Renal pelvis (tissue), 1 donor: ENCODE measurements at regions not wholly inside any gene's neighbourhood (a gene's known extent, or its start where the extent isn't known, plus 50 kb on each side); places are given as distances from the start of the nearest gene placed in this dataset.

Source experiments
- DNase-seq: peaks from one replicate; pipeline ENCODE4 v3.0.0-alpha.2; 2013

GRCh38 chr11:109267293-109268095 is 154.5 kb upstream of the C11orf87 start:
- DNase-seq: no peak

GRCh38 chr11:109275931-109276330 is 146.1 kb upstream of the C11orf87 start:
- peak; percentile 2 for DNase-seq

GRCh38 chr11:109285465-109285864 is 136.5 kb upstream of the C11orf87 start:
- DNase-seq: no peak

- DNase-seq: no peak
Measured at GRCh38 chr11:109291553-109291952, 130.4 kb upstream of the C11orf87 start.

- DNase-seq: no peak
Measured at GRCh38 chr11:109298865-109299264, 123.1 kb upstream of the C11orf87 start.

GRCh38 chr11:109300211-109300610 is 121.8 kb upstream of the C11orf87 start:
- DNase-seq: no peak

GRCh38 chr11:109302591-109303334 is 119.2 kb upstream of the C11orf87 start:
- DNase-seq: no peak

GRCh38 chr11:109303342-109303741 is 118.6 kb upstream of the C11orf87 start:
- no peak for DNase-seq

- DNase-seq: no peak
Measured at GRCh38 chr11:109304159-109304558, 117.8 kb upstream of the C11orf87 start.

GRCh38 chr11:109305009-109305408 is 117.0 kb upstream of the C11orf87 start:
- DNase-seq: no peak

- no peak for DNase-seq
Measured at GRCh38 chr11:109306322-109306721, 115.7 kb upstream of the C11orf87 start.

GRCh38 chr11:109307366-109307765 is 114.6 kb upstream of the C11orf87 start:
- no peak for DNase-seq

- no peak for DNase-seq
Measured at GRCh38 chr11:109308551-109308950, 113.4 kb upstream of the C11orf87 start.

GRCh38 chr11:109309153-109309552 is 112.8 kb upstream of the C11orf87 start:
- DNase-seq: no peak

GRCh38 chr11:109317726-109318125 is 104.3 kb upstream of the C11orf87 start:
- no peak for DNase-seq

- no peak for DNase-seq
Measured at GRCh38 chr11:109320595-109320994, 101.4 kb upstream of the C11orf87 start.

GRCh38 chr11:109326781-109327180 is 95.2 kb upstream of the C11orf87 start:
- DNase-seq: no peak

- DNase-seq: no peak
Measured at GRCh38 chr11:109329716-109330115, 92.3 kb upstream of the C11orf87 start.

- no peak for DNase-seq
Measured at GRCh38 chr11:109338131-109338530, 83.9 kb upstream of the C11orf87 start.

- no peak for DNase-seq
Measured at GRCh38 chr11:109342261-109342660, 79.7 kb upstream of the C11orf87 start.

- DNase-seq: no peak
Measured at GRCh38 chr11:109343242-109343641, 78.7 kb upstream of the C11orf87 start.

- DNase-seq: no peak
Measured at GRCh38 chr11:109347304-109347703, 74.7 kb upstream of the C11orf87 start.
